ENCODE measurements at regions not wholly inside any gene's neighbourhood (a gene's known extent, or its start where the extent isn't known, plus 50 kb on each side); places are given as distances from the start of the nearest gene placed in this dataset.
A peak's percentile ranks its signal among the peaks of the same experiment; 100 is the strongest.

- no peaks in the 10 kb centered on the region for H3K27me3 Mint-ChIP-seq (ENCODE audit: insufficient read depth, unreplicated experiment)
- H3K4me3 Mint-ChIP-seq (ENCODE audit: unreplicated experiment) = peak overlapping the region; percentile 30
- POLR2A ChIA-PET = interaction anchor here (1.5 kb wide), 1 partner anchor 438 kb away, joined by 4 read pairs; the partner anchor contains the start of gene MINDY2
- Histone ChIP-seq H3K4me3 (ENCODE audit: low read depth, low read length) (no peak overlapping the region), H3K27me3 (replicated peaks; ENCODE audit: control insufficient read depth, insufficient read depth, low read length) (no peaks in the 10 kb centered on the region), H3K4me1 (peaks cover 36% of the 10 kb centered on the region), H3K9me3 (0 out of 2 replicates have a peak, but pooled peaks cover 3% of the 10 kb centered on the region), H3K36me3 (ENCODE audit: control insufficient read depth, insufficient read depth, low read length) (no peaks in the 10 kb centered on the region)
- peaks cover 10% of the 10 kb centered on the region for H3K9me3 Mint-ChIP-seq (ENCODE audit: unreplicated experiment)
- H3K4me1 Mint-ChIP-seq (ENCODE audit: low read depth, unreplicated experiment) = peaks cover 42% of the 10 kb centered on the region
- BruUV-seq (replicated peaks) = TSS peak; percentile 84
- H3K36me3 Mint-ChIP-seq (ENCODE audit: insufficient read depth, unreplicated experiment) = peaks cover 21% of the 10 kb centered on the region
- CTCF ChIA-PET = no interaction called here
- TF ChIP-seq CTCF (IDR thresholded peaks at IDR 0.05; ENCODE audit: insufficient read depth in 1 of 2, low read depth in 1 of 2, low read length in 1 of 2, severe bottlenecking in 1 of 2, unreplicated experiment in 1 of 2) = no peak
- no peak for DNase-seq
- peak overlapping the region; percentile 94 for H3K27ac Mint-ChIP-seq (ENCODE audit: unreplicated experiment)
- intact Hi-C loops (cut with micrococcal nuclease; ENCODE audit: unreplicated experiment) = loop anchor here (5.0 kb wide), 2 partner anchors 99 to 134 kb away; partner anchors contain the start of gene LIPC
Measured at GRCh38 chr15:58332676-58333400, 99.0 kb upstream of the LIPC start.

- Mint-ChIP-seq H3K4me1 (ENCODE audit: low read depth, unreplicated experiment) (peaks cover 42% of the 10 kb centered on the region), H3K27ac (ENCODE audit: unreplicated experiment) (no peak overlapping the region), H3K36me3 (ENCODE audit: insufficient read depth, unreplicated experiment) (peaks cover 21% of the 10 kb centered on the region), H3K9me3 (ENCODE audit: unreplicated experiment) (no peaks in the 10 kb centered on the region), H3K27me3 (ENCODE audit: insufficient read depth, unreplicated experiment) (no peaks in the 10 kb centered on the region), H3K4me3 (ENCODE audit: unreplicated experiment) (no peak overlapping the region)
- Histone ChIP-seq H3K27me3 (replicated peaks; ENCODE audit: control insufficient read depth, insufficient read depth, low read length) (no peaks in the 10 kb centered on the region), H3K4me1 (peaks cover 35% of the 10 kb centered on the region), H3K9me3 (0 out of 2 replicates have a peak, but pooled peaks cover 3% of the 10 kb centered on the region), H3K4me3 (ENCODE audit: low read depth, low read length) (no peak overlapping the region), H3K36me3 (ENCODE audit: control insufficient read depth, insufficient read depth, low read length) (no peaks in the 10 kb centered on the region)
- no peak for DNase-seq
- CTCF ChIA-PET = interaction anchor here (0.8 kb wide), 1 partner anchor 141 kb away, joined by 3 read pairs; no protein-coding TSS in a partner anchor
- BruUV-seq (replicated peaks) = no TSS peak
- POLR2A ChIA-PET = no interaction called here
- TF ChIP-seq CTCF (IDR thresholded peaks at IDR 0.05; ENCODE audit: insufficient read depth in 1 of 2, low read depth in 1 of 2, low read length in 1 of 2, severe bottlenecking in 1 of 2, unreplicated experiment in 1 of 2) = no peak
- intact Hi-C loops (cut with micrococcal nuclease; ENCODE audit: unreplicated experiment) = loop anchor here (5.0 kb wide), 2 partner anchors 97 to 132 kb away; partner anchors contain the start of gene LIPC
Measured at GRCh38 chr15:58334803-58335202, 97.0 kb upstream of the LIPC start.

GRCh38 chr15:58336161-58336560 is 95.6 kb upstream of the LIPC start:
- H3K4me1 Mint-ChIP-seq (ENCODE audit: low read depth, unreplicated experiment) = peaks cover 31% of the 10 kb centered on the region
- no peak overlapping the region for H3K27ac Mint-ChIP-seq (ENCODE audit: unreplicated experiment)
- H3K4me3 Mint-ChIP-seq (ENCODE audit: unreplicated experiment) = no peak overlapping the region
- no TSS peak for BruUV-seq (replicated peaks)
- H3K27me3 Mint-ChIP-seq (ENCODE audit: insufficient read depth, unreplicated experiment) = no peaks in the 10 kb centered on the region
- ChIA-PET POLR2A (no interaction called here), CTCF (interaction anchor here (0.6 kb wide), 1 partner anchor 1211 kb away, joined by 3 read pairs; no protein-coding TSS in a partner anchor)
- Histone ChIP-seq H3K9me3 (no peaks in the 10 kb centered on the region), H3K4me1 (peaks cover 24% of the 10 kb centered on the region), H3K27me3 (replicated peaks; ENCODE audit: control insufficient read depth, insufficient read depth, low read length) (no peaks in the 10 kb centered on the region), H3K4me3 (ENCODE audit: low read depth, low read length) (no peak overlapping the region), H3K36me3 (ENCODE audit: control insufficient read depth, insufficient read depth, low read length) (no peaks in the 10 kb centered on the region)
- no peak for DNase-seq
- TF ChIP-seq CTCF (IDR thresholded peaks at IDR 0.05; ENCODE audit: insufficient read depth in 1 of 2, low read depth in 1 of 2, low read length in 1 of 2, severe bottlenecking in 1 of 2, unreplicated experiment in 1 of 2) = no peak
- intact Hi-C loops (cut with micrococcal nuclease; ENCODE audit: unreplicated experiment) = no loop called here
- peaks cover 19% of the 10 kb centered on the region for H3K36me3 Mint-ChIP-seq (ENCODE audit: insufficient read depth, unreplicated experiment)
- H3K9me3 Mint-ChIP-seq (ENCODE audit: unreplicated experiment) = no peaks in the 10 kb centered on the region
